ENCODE measurements at regions not wholly inside any gene's neighbourhood (a gene's known extent, or its start where the extent isn't known, plus 50 kb on each side); places are given as distances from the start of the nearest gene placed in this dataset.
"Not testable (repeated sequence)": the region's sequence is repeated elsewhere in the genome, so short reads cannot be mapped to it uniquely, and the experiment has no call there.

DNA sequence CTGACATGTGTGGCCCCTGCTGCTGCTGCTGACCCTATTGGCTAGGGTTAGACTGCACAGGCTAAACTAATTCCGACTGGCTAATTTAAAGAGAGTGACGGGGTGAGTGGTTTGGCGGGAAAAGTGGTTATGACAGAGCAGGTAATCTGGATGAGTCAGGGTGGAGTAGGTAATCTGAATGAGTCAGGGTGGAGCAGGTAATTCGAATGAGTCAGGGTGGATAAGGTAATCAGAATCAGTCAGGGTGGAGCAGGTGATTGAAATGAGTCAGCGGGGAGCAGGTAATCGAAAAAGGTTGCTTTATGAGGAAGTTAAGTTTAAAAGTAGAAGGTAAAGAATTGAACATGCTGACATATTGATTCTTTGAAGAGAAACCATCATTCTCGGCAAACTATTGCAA is 683.3 kb downstream of the REEP3 start:
- TF ChIP-seq, protein P1, sequence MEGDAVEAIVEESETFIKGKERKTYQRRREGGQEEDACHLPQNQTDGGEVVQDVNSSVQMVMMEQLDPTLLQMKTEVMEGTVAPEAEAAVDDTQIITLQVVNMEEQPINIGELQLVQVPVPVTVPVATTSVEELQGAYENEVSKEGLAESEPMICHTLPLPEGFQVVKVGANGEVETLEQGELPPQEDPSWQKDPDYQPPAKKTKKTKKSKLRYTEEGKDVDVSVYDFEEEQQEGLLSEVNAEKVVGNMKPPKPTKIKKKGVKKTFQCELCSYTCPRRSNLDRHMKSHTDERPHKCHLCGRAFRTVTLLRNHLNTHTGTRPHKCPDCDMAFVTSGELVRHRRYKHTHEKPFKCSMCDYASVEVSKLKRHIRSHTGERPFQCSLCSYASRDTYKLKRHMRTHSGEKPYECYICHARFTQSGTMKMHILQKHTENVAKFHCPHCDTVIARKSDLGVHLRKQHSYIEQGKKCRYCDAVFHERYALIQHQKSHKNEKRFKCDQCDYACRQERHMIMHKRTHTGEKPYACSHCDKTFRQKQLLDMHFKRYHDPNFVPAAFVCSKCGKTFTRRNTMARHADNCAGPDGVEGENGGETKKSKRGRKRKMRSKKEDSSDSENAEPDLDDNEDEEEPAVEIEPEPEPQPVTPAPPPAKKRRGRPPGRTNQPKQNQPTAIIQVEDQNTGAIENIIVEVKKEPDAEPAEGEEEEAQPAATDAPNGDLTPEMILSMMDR (IDR thresholded peaks at IDR 0.05; ENCODE audit: low read length): not testable (repeated sequence)
- TF ChIP-seq EZH2 (optimal IDR thresholded peaks at IDR 0.05; ENCODE audit: low read depth, low read length); EZH2phosphoT487 (IDR thresholded peaks at IDR 0.05; ENCODE audit: low read length): not testable (repeated sequence)

All from MM.1S (cell line).